ENCODE measurements at regions not wholly inside any gene's neighbourhood (a gene's known extent, or its start where the extent isn't known, plus 50 kb on each side); places are given as distances from the start of the nearest gene placed in this dataset.

- DNase-seq (ENCODE audit: low read depth, low spot score) (no peak), ATAC-seq (no peak)
- intact Hi-C loops (cut with micrococcal nuclease; ENCODE audit: unreplicated experiment): no loop called here
- H3K4me1 ChIP-seq (ENCODE audit: control insufficient read depth, insufficient read depth, low read length): no peaks in the 10 kb centered on the region
- H3K9me3 ChIP-seq (ENCODE audit: control insufficient read depth, insufficient read depth, low read depth, low read length): no peaks in the 10 kb centered on the region
- H3K4me3 ChIP-seq (ENCODE audit: low read depth in 2 of 2, low read length in 2 of 2): no peak overlapping the region
- in situ Hi-C loops (cut with HindIII; ENCODE audit: low pct_unique_long_range_greater_than_20kb, low sequenced_read_pairs): no loop called here
- no peak for TF ChIP-seq POLR2AphosphoS5 (IDR thresholded peaks at IDR 0.05; ENCODE audit: low read depth, low read length)
- no peak for TF ChIP-seq CTCF (IDR thresholded peaks at IDR 0.05)
- no peak for TF ChIP-seq TCF7L2 (IDR thresholded peaks at IDR 0.05; ENCODE audit: low read depth, low read length)
- TF ChIP-seq SIN3A (IDR thresholded peaks at IDR 0.05; ENCODE audit: borderline replicate concordance, insufficient read depth, low read depth, low read length): no peak
- no TSS peak for BruUV-seq (replicated peaks)
- H3K36me3 ChIP-seq (ENCODE audit: control insufficient read depth, insufficient read depth, low read length): no peaks in the 10 kb centered on the region
- POLR2A ChIA-PET: no interaction called here
- H3K27me3 ChIP-seq (ENCODE audit: control insufficient read depth, insufficient read depth, low read length): no peaks in the 10 kb centered on the region
- no peak overlapping the region for H3K27ac ChIP-seq (ENCODE audit: low read length)
- CTCF ChIA-PET: no interaction called here
These were observed 985.3 kb downstream of the FLRT2 start for GRCh38 chr14:86515195-86515594.

DNA sequence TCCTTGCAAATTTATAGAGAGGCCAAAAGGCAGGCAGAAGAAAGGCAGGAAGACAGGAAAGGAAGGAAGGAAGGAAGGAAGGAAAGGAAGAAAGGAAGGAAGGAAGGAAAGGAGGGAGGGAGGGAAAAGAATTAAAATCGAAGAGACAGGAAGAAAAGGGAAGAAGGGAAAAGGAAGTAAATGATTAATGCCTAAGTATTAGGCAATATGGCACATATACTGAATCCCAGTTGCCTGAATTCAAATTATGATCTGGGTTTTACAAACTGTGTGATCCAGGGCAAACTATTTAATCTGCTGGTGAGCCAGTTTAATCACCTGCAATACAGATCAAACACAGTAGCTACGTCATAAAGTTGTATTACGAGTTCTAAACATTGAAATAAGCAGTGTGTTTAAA lies 983.6 kb downstream of the FLRT2 start:
- no peak overlapping the region for H3K27ac ChIP-seq (ENCODE audit: low read length)
- no peaks in the 10 kb centered on the region for H3K9me3 ChIP-seq (ENCODE audit: control insufficient read depth, insufficient read depth, low read depth, low read length)
- no peak for DNase-seq (ENCODE audit: low read depth, low spot score)
- no peak for TF ChIP-seq SIN3A (IDR thresholded peaks at IDR 0.05; ENCODE audit: borderline replicate concordance, insufficient read depth, low read depth, low read length)
- no peak for TF ChIP-seq POLR2AphosphoS5 (IDR thresholded peaks at IDR 0.05; ENCODE audit: low read depth, low read length)
- TF ChIP-seq TCF7L2 (IDR thresholded peaks at IDR 0.05; ENCODE audit: low read depth, low read length): no peak
- TF ChIP-seq REST (IDR thresholded peaks at IDR 0.05; ENCODE audit: insufficient read depth in 1 of 2, low read depth in 2 of 2, low read length in 1 of 2): no peak
- no peak for TF ChIP-seq CTCF (IDR thresholded peaks at IDR 0.05)
- no peak for ATAC-seq
- H3K36me3 ChIP-seq (ENCODE audit: control insufficient read depth, insufficient read depth, low read length): no peaks in the 10 kb centered on the region
- H3K4me3 ChIP-seq (ENCODE audit: low read depth in 2 of 2, low read length in 2 of 2): no peak overlapping the region
- intact Hi-C loops (cut with micrococcal nuclease; ENCODE audit: unreplicated experiment) (no loop called here), in situ Hi-C loops (cut with HindIII; ENCODE audit: low pct_unique_long_range_greater_than_20kb, low sequenced_read_pairs) (no loop called here)
- CTCF ChIA-PET: no interaction called here
- BruUV-seq (replicated peaks): no TSS peak
- H3K4me1 ChIP-seq (ENCODE audit: control insufficient read depth, insufficient read depth, low read length): no peaks in the 10 kb centered on the region
- POLR2A ChIA-PET: no interaction called here
- no peaks in the 10 kb centered on the region for H3K27me3 ChIP-seq (ENCODE audit: control insufficient read depth, insufficient read depth, low read length)

Data from Panc1 (cell line).